Mesenchymal stem cell (in vitro differentiated cells and primary cell): ENCODE measurements at regions not wholly inside any gene's neighbourhood (a gene's known extent, or its start where the extent isn't known, plus 50 kb on each side); places are given as distances from the start of the nearest gene placed in this dataset.

ENCODE experiments used
- DNase-seq: peaks from one replicate; pipeline ENCODE4 v3.0.0-alpha.2; 2013
- H2AFZ ChIP-seq: one replicate; pipeline ENCODE4 v1.6.1; 2013; ENCODE audit warnings: low read depth, mild to moderate bottlenecking, control low read depth, inconsistent platforms, low read length, moderate library complexity
- H2AK5ac ChIP-seq: 2 replicates; pipeline ENCODE4 v1.6.1; 2013; ENCODE audit warnings: low read length, moderate library complexity, mild to moderate bottlenecking, inconsistent platforms; ENCODE audit not compliant: severe bottlenecking
- H2BK120ac ChIP-seq: one replicate; pipeline ENCODE4 v1.6.1; 2013; ENCODE audit warnings: low read depth, mild to moderate bottlenecking, inconsistent platforms, low read length, moderate library complexity
- H2BK12ac ChIP-seq, 2 experiments: one replicate each; pipeline ENCODE4 v1.6.1; 2013; ENCODE audit warnings: inconsistent platforms in 2 of 2, low read length in 2 of 2, mild to moderate bottlenecking in 2 of 2, moderate library complexity in 2 of 2, control low read depth in 1 of 2
- H2BK15ac ChIP-seq: one replicate; pipeline ENCODE4 v1.6.1; 2013; ENCODE audit warnings: mild to moderate bottlenecking, low read depth, inconsistent platforms; ENCODE audit not compliant: poor library complexity, severe bottlenecking
- H2BK5ac ChIP-seq: 2 replicates; pipeline ENCODE4 v1.6.1; 2013; ENCODE audit warnings: low read depth, mild to moderate bottlenecking, low read length, control low read depth, inconsistent platforms; ENCODE audit not compliant: poor library complexity, severe bottlenecking
- H3K14ac ChIP-seq, 2 experiments: one replicate each; pipeline ENCODE4 v1.6.1; 2013; ENCODE audit warnings: inconsistent platforms in 2 of 2, low read length in 2 of 2, control low read depth in 1 of 2, mild to moderate bottlenecking in 1 of 2, moderate library complexity in 1 of 2
- H3K18ac ChIP-seq, 2 experiments: one replicate each; pipeline ENCODE4 v1.6.1; 2013; ENCODE audit warnings: inconsistent platforms in 2 of 2, low read length in 2 of 2, control low read depth in 1 of 2, low read depth in 1 of 2, mild to moderate bottlenecking in 1 of 2
- H3K23ac ChIP-seq, 2 experiments: one replicate each; pipeline ENCODE4 v1.6.1; 2013; ENCODE audit warnings: inconsistent platforms in 2 of 2, low read length in 2 of 2, mild to moderate bottlenecking in 2 of 2, moderate library complexity in 2 of 2, control low read depth in 1 of 2
- H3K27ac ChIP-seq: 2 replicates; pipeline ENCODE4 v1.5.1; 2013; ENCODE audit warnings: mild to moderate bottlenecking, moderate library complexity, low read length, control low read depth, inconsistent platforms; ENCODE audit not compliant: poor library complexity, severe bottlenecking
- H3K27me3 ChIP-seq, 2 experiments: 2 replicates each; pipeline versions ENCODE4 v1.6.1 to v1.7.0; 2013; ENCODE audit warnings: low read length in 2 of 2, mild to moderate bottlenecking in 2 of 2, moderate library complexity in 2 of 2, control low read depth in 1 of 2, inconsistent platforms in 1 of 2; ENCODE audit not compliant: control insufficient read depth in 1 of 2, insufficient read depth in 1 of 2
- H3K36me3 ChIP-seq, 2 experiments: 2 replicates each; pipeline versions ENCODE4 v1.6.1 to v1.7.0; 2013; ENCODE audit warnings: low read length in 2 of 2, control low read depth in 1 of 2, inconsistent platforms in 1 of 2, low read depth in 1 of 2, mild to moderate bottlenecking in 1 of 2; ENCODE audit not compliant: insufficient read depth in 2 of 2, control insufficient read depth in 1 of 2
- H3K4ac ChIP-seq, 2 experiments: one replicate each; pipeline ENCODE4 v1.6.1; 2013; ENCODE audit warnings: inconsistent platforms in 2 of 2, low read length in 2 of 2, mild to moderate bottlenecking in 2 of 2, moderate library complexity in 2 of 2, control low read depth in 1 of 2, low read depth in 1 of 2
- H3K4me1 ChIP-seq: 2 replicates; pipeline ENCODE4 v1.6.1; 2013; ENCODE audit warnings: low read depth, low read length, control low read depth; ENCODE audit not compliant: control insufficient read depth, insufficient read depth
- H3K4me2 ChIP-seq: 2 replicates; pipeline ENCODE4 v1.6.1; 2013; ENCODE audit warnings: low read length, mild to moderate bottlenecking, inconsistent platforms; ENCODE audit not compliant: poor library complexity, severe bottlenecking
- H3K4me3 ChIP-seq, 2 experiments: 2 replicates each; pipeline versions ENCODE4 v1.5.1 to v1.7.0; 2013; ENCODE audit warnings: low read length in 2 of 2, mild to moderate bottlenecking in 2 of 2, control low read depth in 1 of 2, low read depth in 1 of 2; ENCODE audit not compliant: insufficient read depth in 1 of 2
- H3K79me1 ChIP-seq: replicated peaks from 2 replicates; pipeline ENCODE4 v1.6.1; 2013; ENCODE audit warnings: mild to moderate bottlenecking, control low read depth, low read length, inconsistent platforms; ENCODE audit not compliant: poor library complexity, severe bottlenecking
- H3K9ac ChIP-seq: 2 replicates; pipeline ENCODE4 v1.7.0; 2013; ENCODE audit warnings: mild to moderate bottlenecking, low read length, moderate library complexity
- H3K9me3 ChIP-seq: 2 replicates; pipeline ENCODE4 v1.7.0; 2013; ENCODE audit warnings: mild to moderate bottlenecking, low read length; ENCODE audit not compliant: control insufficient read depth
- H4K8ac ChIP-seq: one replicate; pipeline ENCODE4 v1.6.1; 2013; ENCODE audit warnings: inconsistent platforms, mild to moderate bottlenecking, low read length, moderate library complexity
- H4K91ac ChIP-seq: one replicate; pipeline ENCODE4 v1.6.1; 2013; ENCODE audit warnings: mild to moderate bottlenecking, low read length, inconsistent platforms
- WGBS: methylation state at CpG from one replicate; pipeline ENCODE4 v1.1.7; 2013; ENCODE audit warnings: mixed read lengths; 5-methylcytosine and 5-hydroxymethylcytosine counted together

DNA sequence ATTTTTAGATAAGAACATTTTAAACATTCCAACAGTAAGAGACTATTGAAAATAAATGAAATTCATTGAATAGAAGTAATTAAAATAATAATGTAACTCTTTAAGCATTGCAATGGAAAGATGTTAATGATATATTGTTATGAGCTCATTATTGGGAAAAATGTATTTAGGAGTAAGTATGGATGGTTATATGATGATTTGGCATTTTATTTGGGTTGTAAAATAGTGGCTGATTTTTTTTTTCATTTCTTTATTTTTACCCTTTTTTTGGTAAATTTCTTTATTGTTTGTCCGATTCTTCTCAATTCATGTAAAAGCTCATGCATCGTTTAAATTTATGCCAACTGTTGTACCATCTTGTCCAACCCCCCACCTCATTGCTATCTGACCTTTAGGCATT is 539.9 kb downstream of the HS3ST4 start:
- H3K9me3 ChIP-seq = no peaks in the 10 kb centered on the region
- no peak overlapping the region for H3K4me2 ChIP-seq
- no peak overlapping the region for H2BK5ac ChIP-seq
- no peak for DNase-seq
- no peak overlapping the region for H3K4ac ChIP-seq
- H3K4me1 ChIP-seq = no peaks in the 10 kb centered on the region
- H3K27me3 ChIP-seq = no peaks in the 10 kb centered on the region
- no peak overlapping the region for H3K27ac ChIP-seq
- no peak overlapping the region for H2BK15ac ChIP-seq
- H3K9ac ChIP-seq = no peak overlapping the region
- H2AFZ ChIP-seq = no peak overlapping the region
- no peak overlapping the region for H2BK12ac ChIP-seq
- H3K23ac ChIP-seq = no peak overlapping the region
- WGBS = 86% methylated on average over 2 of the region's 2 CpGs
- no peaks in the 10 kb centered on the region for H3K79me1 ChIP-seq
- H3K36me3 ChIP-seq = no peaks in the 10 kb centered on the region
- no peak overlapping the region for H4K91ac ChIP-seq
- H3K14ac ChIP-seq = no peak overlapping the region
- no peak overlapping the region for H2BK120ac ChIP-seq
- no peak overlapping the region for H4K8ac ChIP-seq
- H3K18ac ChIP-seq = no peak overlapping the region
- no peak overlapping the region for H3K4me3 ChIP-seq
- H2AK5ac ChIP-seq = no peak overlapping the region

GRCh38 chr16:26240807-26241206 is 549.0 kb downstream of the HS3ST4 start:
- no peak overlapping the region for H3K4me2 ChIP-seq
- no peaks in the 10 kb centered on the region for H3K79me1 ChIP-seq
- H3K9me3 ChIP-seq = no peaks in the 10 kb centered on the region
- no peaks in the 10 kb centered on the region for H3K27me3 ChIP-seq
- H3K4me3 ChIP-seq = no peak overlapping the region
- H2BK12ac ChIP-seq = no peak overlapping the region
- no peak overlapping the region for H3K27ac ChIP-seq
- DNase-seq = no peak
- H2BK15ac ChIP-seq = no peak overlapping the region
- 81% methylated on average over 6 of the region's 6 CpGs for WGBS
- H2AFZ ChIP-seq = no peak overlapping the region
- no peak overlapping the region for H3K4ac ChIP-seq
- H3K18ac ChIP-seq = no peak overlapping the region
- no peak overlapping the region for H2BK5ac ChIP-seq
- H3K14ac ChIP-seq = no peak overlapping the region
- H2AK5ac ChIP-seq = no peak overlapping the region
- no peaks in the 10 kb centered on the region for H3K36me3 ChIP-seq
- no peak overlapping the region for H4K91ac ChIP-seq
- H3K23ac ChIP-seq = no peak overlapping the region
- H3K9ac ChIP-seq = no peak overlapping the region
- no peak overlapping the region for H2BK120ac ChIP-seq
- H4K8ac ChIP-seq = no peak overlapping the region
- H3K4me1 ChIP-seq = no peaks in the 10 kb centered on the region

DNA sequence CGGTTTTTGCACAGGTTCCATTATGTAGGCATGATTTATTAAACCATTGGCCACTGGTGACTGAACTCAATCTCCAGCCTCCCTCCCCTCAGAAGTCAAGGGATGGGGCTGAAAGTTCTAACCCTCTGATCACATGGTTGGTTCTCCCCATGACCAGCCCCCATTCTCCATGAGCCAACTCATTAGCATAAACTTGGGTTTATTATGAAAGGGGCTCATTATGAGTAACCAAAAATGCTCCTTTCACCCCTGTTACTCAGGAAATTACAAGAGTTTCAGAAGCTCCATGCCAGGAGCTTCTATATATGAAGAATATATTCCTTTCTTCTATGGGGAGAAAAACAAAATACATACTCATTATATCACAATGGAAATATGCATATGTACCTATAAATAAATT is 555.3 kb downstream of the HS3ST4 start:
- H3K18ac ChIP-seq = no peak overlapping the region
- H3K4me3 ChIP-seq = no peak overlapping the region
- no peaks in the 10 kb centered on the region for H3K36me3 ChIP-seq
- 43% methylated on average over 1 of the region's 1 CpG for whole genome bisulfite sequencing
- H3K79me1 ChIP-seq = no peaks in the 10 kb centered on the region
- H2BK5ac ChIP-seq = no peak overlapping the region
- no peak overlapping the region for H3K23ac ChIP-seq
- no peaks in the 10 kb centered on the region for H3K27me3 ChIP-seq
- no peak overlapping the region for H4K8ac ChIP-seq
- DNase-seq = no peak
- H4K91ac ChIP-seq = no peak overlapping the region
- H3K4me2 ChIP-seq = no peak overlapping the region
- H3K4ac ChIP-seq = no peak overlapping the region
- H2BK15ac ChIP-seq = no peak overlapping the region
- H2AK5ac ChIP-seq = no peak overlapping the region
- H2BK12ac ChIP-seq = no peak overlapping the region
- no peak overlapping the region for H3K14ac ChIP-seq
- H3K9me3 ChIP-seq = no peaks in the 10 kb centered on the region
- no peak overlapping the region for H3K27ac ChIP-seq
- no peaks in the 10 kb centered on the region for H3K4me1 ChIP-seq
- no peak overlapping the region for H2AFZ ChIP-seq
- H3K9ac ChIP-seq = no peak overlapping the region
- H2BK120ac ChIP-seq = no peak overlapping the region

DNA sequence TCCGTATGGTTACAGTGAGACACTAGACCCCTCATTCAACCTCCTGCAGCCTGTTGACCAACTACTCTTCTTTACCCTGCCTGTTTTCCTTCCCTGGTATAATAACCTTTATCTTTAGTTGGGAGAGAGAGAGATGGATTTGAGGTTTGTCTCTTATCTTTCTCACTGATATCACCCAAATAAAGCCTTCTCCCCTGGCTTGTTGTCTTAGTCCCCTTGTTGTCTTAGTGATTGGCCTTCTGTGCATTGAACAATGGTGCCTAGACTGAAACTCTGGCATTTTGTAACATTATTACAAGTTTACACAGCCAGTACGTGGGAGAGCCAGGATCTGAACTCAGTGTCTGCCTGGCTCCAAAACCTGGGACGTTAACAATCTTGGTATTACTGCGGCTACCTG is 560.8 kb downstream of the HS3ST4 start:
- Histone ChIP-seq H4K91ac (no peak overlapping the region), H2AFZ (no peak overlapping the region), H3K18ac (no peak overlapping the region), H2BK5ac (no peak overlapping the region), H3K14ac (no peak overlapping the region), H3K36me3 (no peaks in the 10 kb centered on the region), H2BK15ac (no peak overlapping the region), H3K4me3 (no peak overlapping the region), H2BK12ac (no peak overlapping the region), H4K8ac (no peak overlapping the region), H3K9ac (no peak overlapping the region), H3K9me3 (no peaks in the 10 kb centered on the region), H3K27ac (no peak overlapping the region), H2BK120ac (no peak overlapping the region), H2AK5ac (no peak overlapping the region), H3K23ac (no peak overlapping the region), H3K4me1 (no peaks in the 10 kb centered on the region), H3K79me1 (no peaks in the 10 kb centered on the region), H3K4me2 (no peak overlapping the region), H3K27me3 (no peaks in the 10 kb centered on the region), H3K4ac (no peak overlapping the region)
- no peak for DNase-seq
- 73% methylated on average over 4 of the region's 4 CpGs for WGBS
